ENCODE measurements at regions not wholly inside any gene's neighbourhood (a gene's known extent, or its start where the extent isn't known, plus 50 kb on each side); places are given as distances from the start of the nearest gene placed in this dataset.
A peak's percentile ranks its signal among the peaks of the same experiment; 100 is the strongest.

DNA sequence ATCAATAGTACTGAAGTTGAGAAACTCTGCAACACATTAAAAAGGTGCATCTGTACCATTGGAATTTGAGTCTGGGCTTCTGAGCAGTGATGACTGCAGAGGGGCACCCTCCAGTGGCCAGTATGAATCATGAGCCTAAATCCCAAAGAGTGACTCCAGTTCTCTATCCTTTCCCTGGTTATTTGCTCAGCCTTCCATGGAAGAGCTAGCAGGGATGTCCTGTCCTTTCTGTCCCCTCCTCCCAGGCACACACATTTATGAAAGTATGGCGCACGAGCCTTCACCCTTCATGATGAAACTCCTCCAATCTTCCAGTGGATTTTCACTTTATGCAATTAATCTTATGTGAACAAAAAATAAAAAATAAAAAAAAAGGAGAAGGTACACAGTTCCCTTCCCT, 81.0 kb downstream of the ESM1 start:
- TF ChIP-seq CTCF (IDR thresholded peaks at IDR 0.05; ENCODE audit: unreplicated experiment), result peak; percentile 65
- no peaks in the 10 kb centered on the region for H3K36me3 Mint-ChIP-seq (ENCODE audit: low read depth, unreplicated experiment)
- H3K4me3 Mint-ChIP-seq (ENCODE audit: unreplicated experiment), result no peak overlapping the region
- H3K9me3 Mint-ChIP-seq (ENCODE audit: unreplicated experiment), result no peaks in the 10 kb centered on the region
- peaks cover 3% of the 10 kb centered on the region for H3K4me1 Mint-ChIP-seq (ENCODE audit: unreplicated experiment)
- peak; percentile 16 for DNase-seq (ENCODE audit: low spot score)
- peaks cover 2% of the 10 kb centered on the region for H3K27me3 Mint-ChIP-seq (ENCODE audit: unreplicated experiment)
- H3K27ac Mint-ChIP-seq (ENCODE audit: unreplicated experiment), result no peak overlapping the region

DNA sequence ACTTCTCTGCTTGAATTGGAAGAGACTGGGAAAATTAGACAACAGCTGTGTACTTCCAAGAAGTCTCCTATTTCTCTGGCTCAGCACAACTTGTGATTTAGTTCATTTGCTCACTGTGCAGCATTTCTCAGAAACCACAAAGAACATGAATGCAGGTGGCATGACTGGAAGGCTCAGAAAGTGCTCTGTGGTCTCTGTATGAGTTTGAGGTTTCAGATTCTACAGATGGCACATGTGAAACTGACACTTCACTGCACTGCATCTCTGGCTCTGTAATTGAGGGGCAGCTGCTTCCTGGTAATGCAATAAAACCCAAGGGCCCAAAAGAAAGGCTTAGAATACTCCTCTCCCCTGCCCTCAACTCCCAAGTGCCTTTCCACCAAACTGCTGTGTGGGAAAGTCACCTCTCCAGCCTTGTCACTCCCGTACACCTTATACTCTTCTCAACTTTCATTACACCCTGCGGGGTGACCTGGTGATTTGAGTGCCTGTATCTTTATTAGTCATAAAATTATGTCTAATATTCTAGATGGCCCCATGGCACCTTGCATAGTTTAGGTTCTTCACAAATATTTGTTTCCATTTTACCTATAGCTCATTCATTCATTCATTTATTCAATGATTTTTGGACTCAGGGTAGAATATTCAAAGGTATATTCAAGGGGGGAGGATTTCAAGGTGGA, 82.5 kb downstream of the ESM1 start:
- Mint-ChIP-seq H3K27ac (ENCODE audit: unreplicated experiment) (no peak overlapping the region), H3K27me3 (ENCODE audit: unreplicated experiment) (peaks cover 2% of the 10 kb centered on the region), H3K36me3 (ENCODE audit: low read depth, unreplicated experiment) (no peaks in the 10 kb centered on the region), H3K4me1 (ENCODE audit: unreplicated experiment) (peaks cover 3% of the 10 kb centered on the region), H3K4me3 (ENCODE audit: unreplicated experiment) (no peak overlapping the region), H3K9me3 (ENCODE audit: unreplicated experiment) (no peaks in the 10 kb centered on the region)
- no peak for DNase-seq (ENCODE audit: low spot score)
- TF ChIP-seq CTCF (IDR thresholded peaks at IDR 0.05; ENCODE audit: unreplicated experiment), result no peak

- peaks cover 3% of the 10 kb centered on the region for H3K4me1 Mint-ChIP-seq (ENCODE audit: unreplicated experiment)
- H3K27ac Mint-ChIP-seq (ENCODE audit: unreplicated experiment), result no peak overlapping the region
- TF ChIP-seq CTCF (IDR thresholded peaks at IDR 0.05; ENCODE audit: unreplicated experiment), result no peak
- no peaks in the 10 kb centered on the region for H3K36me3 Mint-ChIP-seq (ENCODE audit: low read depth, unreplicated experiment)
- DNase-seq (ENCODE audit: low spot score), result no peak
- H3K4me3 Mint-ChIP-seq (ENCODE audit: unreplicated experiment), result no peak overlapping the region
- H3K27me3 Mint-ChIP-seq (ENCODE audit: unreplicated experiment), result peaks cover 2% of the 10 kb centered on the region
- H3K9me3 Mint-ChIP-seq (ENCODE audit: unreplicated experiment), result no peaks in the 10 kb centered on the region
Measured at GRCh38 chr5:54900984-54901725, 84.2 kb downstream of the ESM1 start.

DNA sequence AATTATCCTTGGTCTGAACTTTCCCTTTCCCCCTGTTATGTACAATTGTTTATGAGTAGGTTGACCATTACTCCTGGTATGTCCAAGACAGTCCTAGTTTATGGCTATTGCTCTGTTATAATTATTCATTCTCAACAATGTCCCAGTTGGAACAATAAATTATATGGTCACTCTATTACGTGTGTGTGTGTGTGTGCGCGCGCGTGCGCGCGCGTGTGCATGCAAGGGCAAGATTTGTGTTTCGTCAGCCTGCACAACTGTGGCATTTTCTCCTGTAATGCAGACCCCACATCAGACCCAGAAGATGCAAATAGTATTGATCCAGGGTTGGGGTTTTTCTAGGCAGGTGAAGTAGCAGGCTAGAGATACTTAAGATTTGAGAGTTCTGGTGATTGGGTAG, 88.4 kb downstream of the ESM1 start:
- TF ChIP-seq CTCF (IDR thresholded peaks at IDR 0.05; ENCODE audit: unreplicated experiment), result no peak
- H3K9me3 Mint-ChIP-seq (ENCODE audit: unreplicated experiment), result no peaks in the 10 kb centered on the region
- H3K36me3 Mint-ChIP-seq (ENCODE audit: low read depth, unreplicated experiment), result no peaks in the 10 kb centered on the region
- H3K27me3 Mint-ChIP-seq (ENCODE audit: unreplicated experiment), result peaks cover 2% of the 10 kb centered on the region
- no peak overlapping the region for H3K4me3 Mint-ChIP-seq (ENCODE audit: unreplicated experiment)
- H3K4me1 Mint-ChIP-seq (ENCODE audit: unreplicated experiment), result peaks cover 3% of the 10 kb centered on the region
- DNase-seq (ENCODE audit: low spot score), result no peak
- no peak overlapping the region for H3K27ac Mint-ChIP-seq (ENCODE audit: unreplicated experiment)

DNA sequence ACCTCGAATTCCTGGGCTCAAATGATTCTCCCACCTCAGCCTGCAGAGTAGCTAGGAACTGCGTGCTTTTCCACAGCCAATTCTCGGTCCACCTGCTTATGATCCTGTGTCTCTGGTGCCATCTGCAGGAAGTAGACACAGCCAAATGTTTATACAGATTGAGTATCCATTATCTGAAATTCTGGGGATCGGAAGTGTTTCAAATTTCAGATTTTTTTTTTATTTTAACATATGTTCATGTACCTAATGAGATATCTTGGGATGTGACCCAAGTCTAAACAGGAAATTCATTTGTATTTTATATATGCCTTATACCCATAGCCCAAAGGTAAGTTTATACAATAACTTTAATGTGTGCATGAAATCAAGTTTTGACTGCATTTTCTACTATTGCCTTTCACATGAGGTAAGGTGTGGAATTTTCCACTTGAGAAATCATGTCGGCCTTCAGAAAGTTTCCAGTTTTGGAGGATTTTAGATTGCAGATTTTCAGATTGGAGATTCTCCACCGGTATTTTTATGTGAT, 89.5 kb downstream of the ESM1 start:
- no peak for TF ChIP-seq CTCF (IDR thresholded peaks at IDR 0.05; ENCODE audit: unreplicated experiment)
- H3K4me1 Mint-ChIP-seq (ENCODE audit: unreplicated experiment), result no peaks in the 10 kb centered on the region
- H3K27me3 Mint-ChIP-seq (ENCODE audit: unreplicated experiment), result peaks cover 2% of the 10 kb centered on the region
- no peaks in the 10 kb centered on the region for H3K36me3 Mint-ChIP-seq (ENCODE audit: low read depth, unreplicated experiment)
- DNase-seq (ENCODE audit: low spot score), result peak; percentile 21
- H3K9me3 Mint-ChIP-seq (ENCODE audit: unreplicated experiment), result no peaks in the 10 kb centered on the region
- H3K4me3 Mint-ChIP-seq (ENCODE audit: unreplicated experiment), result no peak overlapping the region
- no peak overlapping the region for H3K27ac Mint-ChIP-seq (ENCODE audit: unreplicated experiment)

Data from endothelial cell (in vitro differentiated cells).